HT1080 (cell line): ENCODE measurements at regions not wholly inside any gene's neighbourhood (a gene's known extent, or its start where the extent isn't known, plus 50 kb on each side); places are given as distances from the start of the nearest gene placed in this dataset.

ENCODE experiments used
- DNase-seq: peaks from one replicate; pipeline ENCODE4 v3.0.0-alpha.2; 2015; ENCODE audit warnings: low read depth

DNA sequence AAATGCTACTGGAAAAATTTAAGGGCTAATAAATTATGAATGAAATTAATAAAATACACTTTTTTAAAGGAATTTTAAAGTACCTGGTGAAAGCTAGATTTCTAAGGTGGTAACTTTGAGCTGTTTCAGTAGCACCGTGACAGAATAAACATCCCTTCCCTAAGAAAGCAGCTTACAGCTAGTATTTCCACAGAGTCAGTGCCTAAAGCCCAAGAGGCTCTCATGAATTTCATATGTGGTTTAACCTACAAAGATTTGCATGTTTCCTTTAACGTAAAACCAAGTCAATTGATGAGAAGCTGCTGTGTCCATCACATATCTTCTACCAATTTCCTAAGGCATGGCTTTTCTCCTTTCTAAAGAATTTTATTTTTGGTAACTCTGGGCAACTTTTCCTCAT is 56.8 kb downstream of the IFNG start:
- DNase-seq: no peak

GRCh38 chr12:68102163-68102562 is 57.4 kb downstream of the IFNG start:
- DNase-seq: no peak

GRCh38 chr12:68100241-68100640 is 59.3 kb downstream of the IFNG start:
- DNase-seq: no peak

GRCh38 chr12:68098939-68099338 is 60.6 kb downstream of the IFNG start:
- no peak for DNase-seq

DNA sequence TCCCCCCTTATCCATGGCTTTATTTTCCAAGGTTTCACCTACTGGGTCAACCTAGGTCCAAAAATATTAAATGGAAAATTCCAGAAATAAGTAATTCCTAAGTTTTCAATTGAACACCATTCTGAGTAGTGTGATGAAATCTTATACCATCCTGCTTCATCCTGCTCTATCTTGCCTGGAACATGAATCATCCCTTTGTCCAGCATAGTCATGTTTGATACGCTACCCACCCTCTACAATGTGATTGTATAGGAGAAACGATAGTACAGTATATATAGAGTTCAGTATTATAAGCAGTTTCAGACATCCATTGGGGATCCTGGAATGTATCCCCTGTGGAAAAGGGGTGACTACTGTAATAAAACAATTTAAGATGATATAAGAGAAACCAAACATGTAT is 62.2 kb downstream of the IFNG start:
- DNase-seq: peak; percentile 26

DNA sequence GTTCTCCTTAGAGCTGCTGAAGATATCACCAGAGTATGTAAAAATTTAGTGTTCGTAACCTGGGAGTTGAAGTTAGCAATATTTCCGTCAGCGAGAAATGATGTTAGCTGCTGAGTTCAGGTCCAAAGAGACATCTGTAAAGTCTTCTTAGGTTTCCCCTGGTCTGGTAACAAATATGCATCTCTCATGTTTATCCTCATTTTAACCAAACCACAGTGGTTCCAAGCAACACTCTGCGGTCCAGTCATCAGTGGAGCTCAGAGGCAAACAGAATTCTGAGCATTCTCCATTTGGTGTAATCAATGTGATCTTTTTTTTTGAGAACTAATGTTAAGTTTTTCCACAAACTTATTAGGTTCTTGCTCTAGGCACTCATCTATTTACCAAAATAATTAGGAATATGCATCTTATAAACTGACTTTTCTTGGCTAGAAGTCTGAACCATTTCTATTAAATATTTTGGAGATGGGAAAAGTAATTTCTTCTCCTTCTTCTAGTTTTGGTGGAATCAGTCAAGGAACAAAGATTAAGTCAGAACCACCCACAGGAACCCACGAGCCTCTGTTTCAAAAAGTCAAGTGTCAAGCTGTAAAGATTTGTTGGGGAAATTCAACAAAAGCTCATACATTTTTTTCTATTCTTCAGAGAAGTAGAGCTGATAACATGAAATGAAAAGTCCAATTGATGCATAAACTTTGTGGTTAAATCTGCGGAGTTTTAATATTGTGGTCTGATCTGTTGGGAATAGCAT is 64.7 kb downstream of the IFNG start:
- DNase-seq: no peak

DNA sequence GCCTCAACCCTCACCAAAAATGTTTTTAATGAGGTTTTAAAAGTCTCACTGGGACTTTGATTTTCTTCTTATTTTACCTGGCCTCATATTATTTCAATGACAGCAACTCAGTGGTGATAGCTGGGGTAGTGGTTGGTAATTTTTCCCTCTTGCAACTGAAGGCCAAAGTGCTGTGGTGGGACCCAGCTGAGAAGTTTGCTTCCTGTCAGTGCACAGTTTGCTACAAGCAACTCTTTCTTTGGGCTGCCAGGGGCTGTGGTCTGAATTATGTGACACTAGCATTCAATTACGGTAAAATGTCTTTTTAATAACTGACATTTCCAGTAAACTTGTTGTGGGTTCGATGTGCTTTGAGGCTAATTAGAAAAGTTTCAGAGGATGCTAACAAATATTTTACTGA is 65.3 kb downstream of the IFNG start:
- no peak for DNase-seq

DNA sequence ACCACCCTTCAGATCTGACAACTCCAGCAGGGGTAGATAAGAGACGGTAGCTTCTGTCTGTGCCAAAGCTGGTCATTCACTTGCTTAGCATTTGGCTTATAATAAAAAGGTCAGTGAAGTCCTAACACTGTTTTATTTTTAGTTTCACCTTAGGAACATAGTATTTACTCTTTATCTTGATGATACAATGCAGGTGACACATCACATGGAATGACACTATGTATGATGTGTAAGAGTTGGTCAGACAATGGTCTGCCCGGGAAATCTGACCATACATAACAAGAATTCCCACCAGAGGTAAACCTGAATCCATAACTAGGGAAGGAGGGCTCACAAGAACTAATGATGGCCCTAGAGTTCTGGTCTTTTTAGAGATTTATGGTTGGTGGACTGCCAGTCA is 66.6 kb downstream of the IFNG start:
- no peak for DNase-seq

GRCh38 chr12:68089101-68089500 is 70.4 kb downstream of the IFNG start:
- no peak for DNase-seq

DNA sequence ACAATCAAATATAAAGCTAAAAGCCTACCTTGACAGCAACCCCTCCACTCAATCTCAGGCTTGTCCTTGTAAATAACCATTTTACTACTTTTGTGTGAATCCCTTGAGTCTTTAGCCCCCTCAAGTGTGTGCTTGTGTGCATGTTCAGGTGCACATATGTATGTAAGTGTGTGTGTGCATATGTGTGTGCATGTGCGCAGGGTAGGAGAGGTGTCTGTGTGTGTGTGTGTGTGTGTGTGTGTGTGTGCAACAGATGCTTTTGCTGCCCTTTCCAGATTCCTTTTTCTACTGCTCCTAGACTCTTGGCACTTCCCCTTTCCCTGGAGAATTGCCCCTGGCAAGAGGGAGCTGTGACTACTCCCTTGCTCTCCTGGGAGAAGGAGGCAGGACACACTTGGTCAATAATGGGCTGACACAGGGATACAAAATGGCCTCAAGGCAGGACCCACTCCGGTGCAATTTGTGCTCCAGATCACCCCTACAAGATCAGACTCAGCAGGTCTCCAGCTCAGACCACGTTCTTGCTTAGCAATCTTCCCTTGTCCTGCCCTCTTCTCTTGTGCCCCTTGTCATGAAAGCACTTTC is 73.4 kb downstream of the IFNG start:
- no peak for DNase-seq

GRCh38 chr12:68081561-68081960 is 78.0 kb downstream of the IFNG start:
- DNase-seq: no peak

GRCh38 chr12:68080577-68080976 is 79.0 kb downstream of the IFNG start:
- DNase-seq: no peak

- DNase-seq: no peak
These were observed 80.8 kb downstream of the IFNG start for GRCh38 chr12:68078737-68079136.

DNA sequence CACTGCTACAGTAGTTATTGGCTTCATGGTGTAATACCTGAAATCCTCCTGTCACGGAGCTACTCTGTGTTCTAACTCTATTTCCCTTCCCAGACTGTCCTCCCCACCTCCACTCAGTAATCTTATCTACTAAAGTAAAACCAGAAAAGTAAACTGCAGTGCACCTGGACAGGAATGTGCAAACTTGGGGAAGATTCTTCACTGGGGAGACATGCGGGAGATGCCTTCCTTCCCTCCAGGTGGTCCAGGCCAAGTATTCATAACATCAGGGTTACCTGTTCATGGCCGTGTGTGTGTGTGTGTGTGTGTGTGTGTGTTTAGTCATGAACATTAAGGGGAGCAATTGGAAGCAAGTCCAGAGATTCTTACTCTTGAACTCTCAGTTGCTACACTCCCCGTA is 84.1 kb downstream of the IFNG start:
- DNase-seq: no peak

- DNase-seq: no peak
These were observed 85.1 kb downstream of the IFNG start for GRCh38 chr12:68074306-68075027.

DNA sequence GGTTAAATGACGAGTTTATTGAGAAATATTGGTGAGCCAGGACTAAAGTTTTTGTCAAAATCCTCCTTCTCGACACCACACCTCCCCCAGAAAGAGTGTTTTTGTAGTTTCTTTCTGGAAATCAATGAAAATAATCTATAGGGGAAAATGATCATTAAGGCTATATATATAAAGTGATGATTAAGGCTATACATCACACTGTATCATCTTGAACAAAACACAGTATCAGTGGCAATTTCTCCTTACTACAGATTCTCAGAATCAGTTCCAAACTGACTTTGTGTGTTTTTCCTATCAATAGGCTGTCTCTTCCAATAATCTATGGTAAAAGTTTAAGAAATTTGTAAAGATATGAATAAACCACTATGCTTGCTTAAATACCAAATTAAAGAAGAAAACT is 81.7 kb downstream of the IFNG-AS1 start:
- no peak for DNase-seq
